HS-27A (cell line): ENCODE measurements at regions not wholly inside any gene's neighbourhood (a gene's known extent, or its start where the extent isn't known, plus 50 kb on each side); places are given as distances from the start of the nearest gene placed in this dataset.

Experiments
- DNase-seq: peaks from one replicate; pipeline ENCODE4 v3.0.0-alpha.2; 2012; ENCODE audit warnings: low read depth, missing footprints

GRCh38 chr6:163694072-163694471 is 279.6 kb downstream of the QKI start:
- DNase-seq: no peak

GRCh38 chr6:163691049-163691448 is 276.5 kb downstream of the QKI start:
- no peak for DNase-seq

- no peak for DNase-seq
These were observed 274.3 kb downstream of the QKI start for GRCh38 chr6:163688739-163689362.

GRCh38 chr6:163687075-163687474 is 272.6 kb downstream of the QKI start:
- DNase-seq: no peak

GRCh38 chr6:163686301-163686700 is 271.8 kb downstream of the QKI start:
- no peak for DNase-seq

GRCh38 chr6:163683105-163683622 is 268.6 kb downstream of the QKI start:
- no peak for DNase-seq

- DNase-seq: no peak
These were observed 265.2 kb downstream of the QKI start for GRCh38 chr6:163679753-163680152.

GRCh38 chr6:163679012-163679660 is 264.6 kb downstream of the QKI start:
- no peak for DNase-seq

GRCh38 chr6:163675611-163676010 is 261.1 kb downstream of the QKI start:
- no peak for DNase-seq

- no peak for DNase-seq
These were observed 258.2 kb downstream of the QKI start for GRCh38 chr6:163672710-163673109.

- DNase-seq: no peak
These were observed 257.3 kb downstream of the QKI start for GRCh38 chr6:163671791-163672190.

- DNase-seq: no peak
These were observed 256.8 kb downstream of the QKI start for GRCh38 chr6:163671355-163671754.

- no peak for DNase-seq
These were observed 255.8 kb downstream of the QKI start for GRCh38 chr6:163670336-163670735.

GRCh38 chr6:163668061-163668426 is 253.5 kb downstream of the QKI start:
- DNase-seq: no peak

GRCh38 chr6:163667372-163668060 is 253.0 kb downstream of the QKI start:
- DNase-seq: no peak

- no peak for DNase-seq
These were observed 250.9 kb downstream of the QKI start for GRCh38 chr6:163665464-163665863.

- no peak for DNase-seq
These were observed 249.1 kb downstream of the QKI start for GRCh38 chr6:163663575-163663974.

- DNase-seq: no peak
These were observed 248.2 kb downstream of the QKI start for GRCh38 chr6:163662604-163663225.

- no peak for DNase-seq
These were observed 246.8 kb downstream of the QKI start for GRCh38 chr6:163661272-163661671.

GRCh38 chr6:163659803-163660202 is 245.3 kb downstream of the QKI start:
- DNase-seq: no peak

GRCh38 chr6:163655217-163656121 is 241.0 kb downstream of the QKI start:
- no peak for DNase-seq
